ENCODE measurements at regions not wholly inside any gene's neighbourhood (a gene's known extent, or its start where the extent isn't known, plus 50 kb on each side); places are given as distances from the start of the nearest gene placed in this dataset.
"Not testable (repeated sequence)": the region's sequence is repeated elsewhere in the genome, so short reads cannot be mapped to it uniquely, and the experiment has no call there.

- DNase-seq (ENCODE audit: low spot score) = not testable (repeated sequence)
These were observed 117.3 kb downstream of the PPIAL4A start for GRCh38 chr1:121006826-121007225.

- not testable (repeated sequence) for DNase-seq (ENCODE audit: low spot score)
These were observed 118.2 kb downstream of the PPIAL4A start for GRCh38 chr1:121007755-121008154.

GRCh38 chr1:121008512-121009215 lies 119.1 kb downstream of the PPIAL4A start:
- not testable (repeated sequence) for DNase-seq (ENCODE audit: low spot score)

GRCh38 chr1:121009216-121010057 lies 119.9 kb downstream of the PPIAL4A start:
- DNase-seq (ENCODE audit: low spot score) = not testable (repeated sequence)

GRCh38 chr1:121010141-121010540 lies 120.6 kb downstream of the PPIAL4A start:
- not testable (repeated sequence) for DNase-seq (ENCODE audit: low spot score)

GRCh38 chr1:121013181-121013580 lies 123.6 kb downstream of the PPIAL4A start:
- DNase-seq (ENCODE audit: low spot score) = not testable (repeated sequence)

- DNase-seq (ENCODE audit: low spot score) = peak; percentile 44
These were observed 126.8 kb downstream of the PPIAL4A start for GRCh38 chr1:121016182-121017028.

- not testable (repeated sequence) for DNase-seq (ENCODE audit: low spot score)
These were observed 130.3 kb downstream of the PPIAL4A start for GRCh38 chr1:121019715-121020349.

- peak; percentile 31 for DNase-seq (ENCODE audit: low spot score)
These were observed 131.0 kb downstream of the PPIAL4A start for GRCh38 chr1:121020350-121021236.

GRCh38 chr1:121021716-121022115 lies 132.1 kb downstream of the PPIAL4A start:
- DNase-seq (ENCODE audit: low spot score) = not testable (repeated sequence)

GRCh38 chr1:121032878-121033494 lies 143.4 kb downstream of the PPIAL4A start:
- DNase-seq (ENCODE audit: low spot score) = not testable (repeated sequence)

GRCh38 chr1:121036792-121037191 lies 147.2 kb downstream of the PPIAL4A start:
- not testable (repeated sequence) for DNase-seq (ENCODE audit: low spot score)

- not testable (repeated sequence) for DNase-seq (ENCODE audit: low spot score)
These were observed 143.2 kb downstream of the FAM72B start for GRCh38 chr1:121040974-121041373.

- DNase-seq (ENCODE audit: low spot score) = not testable (repeated sequence)
These were observed 142.6 kb downstream of the FAM72B start for GRCh38 chr1:121041497-121041896.

GRCh38 chr1:121042882-121043281 lies 141.3 kb downstream of the FAM72B start:
- not testable (repeated sequence) for DNase-seq (ENCODE audit: low spot score)

GRCh38 chr1:121048293-121048752 lies 135.8 kb downstream of the FAM72B start:
- not testable (repeated sequence) for DNase-seq (ENCODE audit: low spot score)

- not testable (repeated sequence) for DNase-seq (ENCODE audit: low spot score)
These were observed 135.2 kb downstream of the FAM72B start for GRCh38 chr1:121048769-121049443.

GRCh38 chr1:121050097-121050496 lies 134.0 kb downstream of the FAM72B start:
- DNase-seq (ENCODE audit: low spot score) = not testable (repeated sequence)

- DNase-seq (ENCODE audit: low spot score) = not testable (repeated sequence)
These were observed 132.9 kb downstream of the FAM72B start for GRCh38 chr1:121051161-121051790.

Measured in RKO (cell line).